RKO (cell line): ENCODE measurements at regions not wholly inside any gene's neighbourhood (a gene's known extent, or its start where the extent isn't known, plus 50 kb on each side); places are given as distances from the start of the nearest gene placed in this dataset.
"Not testable (repeated sequence)": the region's sequence is repeated elsewhere in the genome, so short reads cannot be mapped to it uniquely, and the experiment has no call there.

Experiments
- DNase-seq: peaks from one replicate; pipeline ENCODE4 v3.0.0-alpha.2; 2016; ENCODE audit warnings: low spot score

- no peak for DNase-seq
Observed at GRCh38 chr1:48084826-48085225, 87.6 kb upstream of the TRABD2B start.

GRCh38 chr1:48082271-48082962, 85.2 kb upstream of the TRABD2B start:
- no peak for DNase-seq

- no peak for DNase-seq
Observed at GRCh38 chr1:48080331-48081255, 83.4 kb upstream of the TRABD2B start.

GRCh38 chr1:48079096-48079495, 81.9 kb upstream of the TRABD2B start:
- no peak for DNase-seq

GRCh38 chr1:48077795-48078222, 80.6 kb upstream of the TRABD2B start:
- DNase-seq = no peak

- no peak for DNase-seq
Observed at GRCh38 chr1:48076017-48076416, 78.8 kb upstream of the TRABD2B start.

GRCh38 chr1:48073798-48074530, 76.8 kb upstream of the TRABD2B start:
- DNase-seq = no peak

GRCh38 chr1:48071513-48071912, 74.3 kb upstream of the TRABD2B start:
- no peak for DNase-seq

- no peak for DNase-seq
Observed at GRCh38 chr1:48070396-48070750, 73.2 kb upstream of the TRABD2B start.

GRCh38 chr1:48069662-48070395, 72.6 kb upstream of the TRABD2B start:
- DNase-seq = no peak

GRCh38 chr1:48068206-48068605, 71.0 kb upstream of the TRABD2B start:
- DNase-seq = no peak

- DNase-seq = no peak
Observed at GRCh38 chr1:48066936-48067335, 69.8 kb upstream of the TRABD2B start.

- DNase-seq = not testable (repeated sequence)
Observed at GRCh38 chr1:48064693-48065092, 67.5 kb upstream of the TRABD2B start.

- no peak for DNase-seq
Observed at GRCh38 chr1:48062353-48062752, 65.2 kb upstream of the TRABD2B start.

- peak; percentile 44 for DNase-seq
Observed at GRCh38 chr1:48061162-48062136, 64.3 kb upstream of the TRABD2B start.

GRCh38 chr1:48059289-48059688, 62.1 kb upstream of the TRABD2B start:
- DNase-seq = no peak

- no peak for DNase-seq
Observed at GRCh38 chr1:48058135-48059025, 61.2 kb upstream of the TRABD2B start.

GRCh38 chr1:48057249-48057648, 60.1 kb upstream of the TRABD2B start:
- DNase-seq = no peak

GRCh38 chr1:48055876-48056764, 58.9 kb upstream of the TRABD2B start:
- DNase-seq = no peak
